ENCODE measurements at regions not wholly inside any gene's neighbourhood (a gene's known extent, or its start where the extent isn't known, plus 50 kb on each side); places are given as distances from the start of the nearest gene placed in this dataset.
A peak's percentile ranks its signal among the peaks of the same experiment; 100 is the strongest.

GRCh38 chr17:77001487-77001886, 133.3 kb downstream of the MGAT5B start:
- no peak for DNase-seq

DNA sequence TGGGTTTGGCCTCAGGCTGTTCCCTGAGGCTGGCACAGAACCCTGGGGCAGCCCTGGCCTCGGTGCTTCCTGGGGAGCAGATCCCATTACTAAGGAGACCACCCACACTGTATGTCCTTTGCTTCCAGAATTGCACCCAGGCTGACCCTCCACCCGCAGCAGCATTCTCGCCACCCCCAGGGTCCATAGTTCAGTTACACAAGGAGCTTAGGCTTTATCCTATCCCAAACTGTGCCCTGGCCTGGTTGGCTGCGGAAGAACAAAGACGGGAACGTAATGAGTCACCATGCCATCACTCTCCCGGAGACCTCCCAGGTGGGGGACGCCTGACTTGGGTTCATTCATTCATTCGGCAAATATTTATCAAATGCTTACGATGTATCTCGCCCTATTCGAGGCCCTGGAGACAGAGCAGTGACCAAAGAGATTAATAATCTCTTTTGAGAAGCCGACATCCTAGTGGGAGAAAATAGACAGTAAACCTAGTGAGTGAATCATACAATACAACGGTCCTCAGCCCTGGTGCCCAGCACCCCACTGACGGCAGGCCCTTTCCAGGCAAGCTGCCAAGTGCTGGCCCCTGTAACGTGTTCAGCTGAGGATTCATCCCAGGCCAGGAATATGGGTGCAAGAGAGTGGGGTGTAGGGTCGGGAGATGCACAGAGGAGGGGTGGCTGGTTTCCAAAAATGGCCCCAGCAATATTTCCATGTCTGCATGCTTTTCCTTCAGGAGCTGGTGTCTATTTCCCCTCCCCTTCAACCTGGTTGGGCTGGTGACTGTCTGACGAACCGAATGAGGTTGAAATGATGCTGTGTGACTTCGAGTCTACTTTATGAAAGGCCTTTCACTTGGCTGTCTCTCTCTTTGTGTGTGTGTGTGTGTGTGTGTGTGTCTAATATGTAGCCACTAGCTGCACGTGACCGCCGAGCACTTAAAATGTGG, 134.2 kb downstream of the MGAT5B start:
- no peak for DNase-seq

GRCh38 chr17:77003699-77004098, 135.5 kb downstream of the MGAT5B start:
- DNase-seq = no peak

DNA sequence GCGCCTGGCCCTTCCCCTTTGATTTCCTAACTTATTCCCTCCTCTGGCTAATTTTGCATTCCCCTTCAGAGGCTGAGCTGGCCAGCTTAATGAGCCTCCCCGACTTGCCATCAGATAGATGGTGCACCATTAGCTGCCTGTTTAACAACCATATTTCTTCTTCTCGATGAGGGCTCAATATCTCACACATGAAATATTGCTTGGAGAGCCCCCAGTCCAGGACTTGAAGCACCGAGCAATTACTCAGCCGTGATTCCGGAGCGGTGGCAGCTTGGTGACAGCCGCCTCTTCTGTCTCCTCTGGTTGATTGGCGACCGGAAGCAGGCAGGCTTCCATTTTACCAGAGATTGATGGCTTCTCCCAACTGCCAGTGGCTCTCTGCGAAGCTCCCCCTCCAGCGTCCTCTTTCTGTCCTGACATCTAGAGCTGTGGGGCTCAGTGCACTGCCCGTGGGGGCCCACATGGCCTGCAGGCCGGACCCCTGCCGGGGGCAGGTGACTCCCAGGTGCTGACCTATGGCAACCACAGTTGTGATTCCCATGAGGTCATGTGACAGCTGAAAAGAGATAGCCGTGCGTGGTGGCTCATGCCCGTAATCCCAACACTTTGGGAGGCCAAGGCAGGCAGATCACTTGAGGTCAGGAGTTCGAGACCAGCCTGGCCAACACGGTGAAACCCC, 133.7 kb upstream of the SEC14L1 start:
- no peak for DNase-seq

DNA sequence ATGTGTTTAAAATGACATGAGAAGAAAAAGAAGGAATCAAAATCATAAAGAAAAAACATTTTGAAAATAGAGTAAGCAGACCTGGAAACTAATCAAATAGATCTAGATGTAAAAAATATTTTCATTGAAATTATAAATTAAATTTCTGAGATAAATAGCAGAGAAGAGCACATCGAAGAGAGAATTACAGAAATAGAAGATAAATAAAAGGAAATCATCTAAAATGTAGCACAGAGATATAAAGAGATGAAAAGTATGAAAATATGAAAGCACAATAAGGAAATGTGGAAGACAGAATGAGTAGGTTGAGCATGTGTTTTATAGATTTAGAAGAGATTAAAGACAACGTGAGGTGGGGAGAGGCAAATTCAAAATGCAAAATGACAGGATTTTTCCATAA, 130.9 kb upstream of the SEC14L1 start:
- no peak for DNase-seq

DNA sequence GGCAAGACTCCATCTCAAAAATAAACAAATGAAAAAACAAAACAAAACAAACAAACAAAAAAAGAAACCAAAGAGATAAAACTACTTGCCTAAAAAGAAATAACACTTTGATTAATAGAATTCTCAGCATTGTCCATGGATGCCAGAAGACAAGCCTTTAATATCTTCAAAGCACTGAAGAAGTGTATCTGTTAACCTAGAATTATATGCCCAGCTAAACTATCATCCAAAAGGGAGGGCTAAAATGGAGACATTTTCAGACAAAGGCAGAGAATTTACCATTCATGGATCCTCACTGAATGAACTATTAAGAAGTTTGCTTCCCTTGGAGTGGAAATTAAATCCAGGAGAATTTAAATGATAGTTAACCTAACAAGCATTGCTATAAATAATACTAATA, 130.1 kb upstream of the SEC14L1 start:
- DNase-seq = no peak

DNA sequence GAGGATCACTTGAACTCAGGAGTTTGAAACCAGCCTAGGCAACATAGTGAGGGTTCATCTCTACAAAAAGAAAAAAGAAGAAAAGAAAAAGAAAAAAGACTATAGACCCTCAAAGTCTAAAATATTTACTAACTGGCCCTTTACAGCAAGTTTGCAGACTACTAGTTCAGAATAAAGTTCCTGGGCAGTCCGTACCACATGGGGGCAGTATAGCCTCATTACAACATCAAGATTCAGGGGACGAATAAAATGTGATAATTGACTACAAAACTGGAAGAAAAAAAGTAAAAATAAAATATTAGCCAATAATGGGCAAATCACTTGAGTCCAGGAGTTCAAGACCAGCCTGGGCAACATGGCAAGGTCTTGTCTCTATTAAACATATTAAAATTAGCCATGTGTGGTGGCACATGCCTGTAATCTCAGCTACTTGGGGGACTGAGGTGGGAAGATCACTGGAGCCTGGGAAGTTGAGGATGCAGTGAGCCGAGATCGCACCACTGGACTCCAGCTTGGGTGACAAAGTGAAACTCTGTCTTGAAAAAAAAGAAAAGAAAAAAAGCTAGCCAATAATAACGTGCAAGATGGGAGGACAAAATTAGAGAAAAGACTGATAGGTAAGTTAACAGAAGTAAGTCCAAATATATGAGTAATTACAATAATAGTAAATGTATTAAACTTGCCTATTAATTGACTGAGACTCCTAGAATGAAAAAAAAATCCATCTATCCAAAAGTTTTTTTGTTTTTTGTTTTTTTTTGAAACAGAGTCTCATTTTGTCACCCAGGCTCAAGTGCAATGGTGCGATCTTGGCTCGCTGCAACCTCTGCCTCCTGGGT, 129.4 kb upstream of the SEC14L1 start:
- DNase-seq = peak; percentile 47

DNA sequence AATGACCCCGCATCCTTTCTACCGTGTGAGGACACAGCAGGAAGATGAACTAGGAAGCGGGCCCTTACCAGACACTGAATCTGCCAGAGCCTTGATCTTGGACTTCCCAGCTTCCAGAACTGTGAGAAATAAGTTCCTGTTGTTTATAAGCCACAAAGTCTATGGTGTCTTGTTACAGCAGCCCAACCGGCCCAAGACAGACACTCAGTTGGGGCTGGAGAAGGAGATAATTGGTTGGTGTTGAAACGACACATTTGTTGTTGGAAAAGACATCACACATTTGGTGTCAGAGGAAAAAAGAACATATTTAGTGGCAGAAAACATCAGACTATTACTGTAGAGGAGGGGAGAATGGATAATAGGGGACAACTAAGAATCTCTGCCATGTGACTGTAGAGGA, 122.3 kb upstream of the SEC14L1 start:
- DNase-seq = no peak

DNA sequence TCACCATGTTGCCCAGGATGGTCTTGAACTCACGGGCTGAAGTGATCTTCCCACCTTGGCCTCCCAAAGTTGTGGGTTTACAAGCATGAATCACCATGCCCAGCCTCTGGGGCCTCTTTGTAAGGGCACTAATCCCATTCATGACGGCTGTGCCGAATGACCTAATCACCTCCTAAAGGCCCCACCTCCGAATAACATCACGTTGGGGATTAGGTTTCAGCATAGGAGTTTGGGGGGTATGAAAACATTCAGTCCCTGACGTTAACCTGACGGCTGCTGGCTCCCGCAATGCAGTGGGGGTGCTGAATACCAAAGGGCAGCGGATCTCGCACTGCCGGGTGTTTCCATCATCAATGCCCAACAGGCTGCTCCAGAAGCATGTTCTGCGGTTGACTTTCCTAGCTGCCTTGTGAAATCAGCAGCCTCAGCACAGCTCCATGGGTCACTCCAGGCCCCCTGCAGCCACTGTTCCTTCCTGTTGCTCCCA, 120.8 kb upstream of the SEC14L1 start:
- DNase-seq = no peak

DNA sequence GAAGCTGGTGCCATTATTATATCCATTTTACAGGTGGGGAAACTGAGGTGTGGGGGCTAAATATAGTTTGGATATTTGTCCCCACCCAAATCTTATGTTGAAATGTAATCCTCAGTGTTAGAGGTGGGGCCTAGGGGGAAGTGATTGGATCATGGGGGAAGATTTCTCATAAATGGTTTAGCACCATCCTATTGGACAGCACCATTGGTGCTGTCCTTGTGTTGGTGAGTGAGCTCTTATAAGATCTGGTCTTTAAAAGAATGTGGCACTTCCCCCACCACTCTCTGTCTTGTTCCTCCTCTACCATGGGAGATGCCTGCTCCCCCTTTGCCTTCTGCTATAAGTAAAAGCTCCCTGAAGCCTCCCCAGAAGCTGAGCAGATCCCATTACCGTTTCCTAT, 119.8 kb upstream of the SEC14L1 start:
- no peak for DNase-seq

DNA sequence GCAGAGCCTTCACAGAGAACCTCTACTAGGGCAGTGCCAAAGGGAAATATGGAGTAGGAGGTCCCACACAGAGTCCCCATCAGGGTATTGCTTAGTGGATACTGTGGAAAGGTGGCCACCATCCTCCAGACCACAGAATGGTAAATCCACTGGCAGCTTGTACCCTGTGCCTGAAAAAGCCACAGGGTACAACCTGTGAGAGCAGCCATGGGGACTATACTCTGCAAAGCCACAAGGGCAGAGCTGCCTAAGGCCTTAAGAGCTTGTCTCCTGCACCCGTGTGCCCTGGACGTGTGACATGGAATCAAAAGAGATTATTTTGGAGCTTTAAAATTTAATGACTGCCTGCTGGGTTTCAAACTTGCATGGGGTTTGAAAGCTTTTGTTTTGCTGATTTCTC, 118.0 kb upstream of the SEC14L1 start:
- DNase-seq = no peak

GRCh38 chr17:77025781-77026180, 115.0 kb upstream of the SEC14L1 start:
- no peak for DNase-seq

GRCh38 chr17:77027271-77027889, 113.4 kb upstream of the SEC14L1 start:
- no peak for DNase-seq

DNA sequence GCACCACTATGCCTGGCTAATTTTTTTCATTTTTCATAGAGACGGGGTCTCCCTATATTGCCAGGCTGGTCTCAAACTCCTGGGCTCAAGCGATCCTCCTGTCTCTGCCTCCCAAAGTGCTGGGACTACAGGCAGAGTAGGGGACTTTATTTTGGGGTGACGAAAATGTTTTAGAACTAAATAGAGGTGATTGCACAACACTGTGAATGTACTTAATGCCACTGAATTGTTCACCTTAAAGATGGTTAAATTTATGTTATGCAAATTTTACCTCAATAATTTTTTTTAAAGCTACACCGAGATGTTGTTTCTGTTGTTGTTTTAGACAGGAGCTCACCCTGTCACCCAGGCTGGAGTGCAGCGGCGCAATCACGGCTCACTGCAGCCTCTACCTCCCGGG, 111.9 kb upstream of the SEC14L1 start:
- no peak for DNase-seq

GRCh38 chr17:77032929-77033328, 107.8 kb upstream of the SEC14L1 start:
- no peak for DNase-seq

DNA sequence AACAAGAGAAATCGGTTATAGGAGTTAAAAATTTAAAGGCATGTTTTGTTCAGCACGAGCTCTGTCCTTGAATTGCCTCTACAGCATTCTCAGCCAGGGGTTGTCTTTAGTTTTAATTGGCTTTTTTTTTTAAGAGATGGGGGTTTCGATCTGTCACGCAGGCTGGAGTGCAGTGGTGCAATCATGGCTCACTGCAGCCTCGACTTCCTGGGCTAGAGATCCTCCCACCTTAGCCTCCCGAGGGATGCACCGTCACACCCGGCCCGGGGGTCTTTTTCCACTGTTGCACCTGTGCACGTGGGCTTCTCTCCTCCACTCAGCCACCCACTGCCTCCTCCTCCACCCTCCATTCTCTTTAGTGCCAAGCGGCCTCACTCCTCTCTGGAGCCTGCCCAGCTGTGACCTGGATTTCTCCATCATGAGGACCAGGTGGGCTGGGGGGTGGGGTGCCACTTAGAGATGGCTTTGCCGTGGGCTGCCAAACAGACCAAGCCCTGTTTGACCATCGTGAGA, 106.8 kb upstream of the SEC14L1 start:
- no peak for DNase-seq

GRCh38 chr17:77034677-77035424, 105.9 kb upstream of the SEC14L1 start:
- DNase-seq = no peak

- no peak for DNase-seq
Measured at GRCh38 chr17:77035526-77035925, 105.2 kb upstream of the SEC14L1 start.

DNA sequence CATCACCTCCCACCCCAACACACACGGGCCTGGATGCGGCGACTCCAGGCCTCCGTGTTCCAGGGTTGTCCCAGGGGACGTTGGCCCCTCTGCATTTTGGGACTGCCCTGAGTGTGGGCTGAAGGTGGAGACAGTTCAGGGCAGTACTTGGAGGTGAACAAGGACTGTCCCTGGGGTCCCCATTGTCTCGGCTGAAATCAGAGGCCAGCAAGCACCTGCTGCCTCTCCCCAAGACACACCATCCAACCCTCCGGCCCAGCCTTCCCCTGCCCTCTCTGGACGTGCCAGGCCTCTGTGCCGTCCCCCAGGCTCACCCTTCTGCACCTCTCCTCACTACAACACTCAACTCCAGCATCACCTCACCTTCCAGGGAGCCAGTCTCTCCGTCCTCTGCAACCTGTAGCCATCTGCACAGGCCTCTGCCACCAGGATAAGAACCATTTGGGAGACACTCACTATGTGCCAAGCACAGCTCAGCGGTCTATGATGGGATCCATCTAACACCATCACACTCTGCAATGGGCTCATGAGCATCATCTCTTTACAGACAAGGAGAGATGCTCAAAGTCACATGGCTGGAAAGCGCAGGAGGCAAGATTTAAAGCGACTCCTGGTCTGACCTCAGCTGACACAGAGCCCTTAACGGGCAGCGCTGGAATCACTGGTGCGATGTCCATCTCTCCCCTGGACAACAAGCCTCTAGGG, 104.5 kb upstream of the SEC14L1 start:
- DNase-seq = no peak

DNA sequence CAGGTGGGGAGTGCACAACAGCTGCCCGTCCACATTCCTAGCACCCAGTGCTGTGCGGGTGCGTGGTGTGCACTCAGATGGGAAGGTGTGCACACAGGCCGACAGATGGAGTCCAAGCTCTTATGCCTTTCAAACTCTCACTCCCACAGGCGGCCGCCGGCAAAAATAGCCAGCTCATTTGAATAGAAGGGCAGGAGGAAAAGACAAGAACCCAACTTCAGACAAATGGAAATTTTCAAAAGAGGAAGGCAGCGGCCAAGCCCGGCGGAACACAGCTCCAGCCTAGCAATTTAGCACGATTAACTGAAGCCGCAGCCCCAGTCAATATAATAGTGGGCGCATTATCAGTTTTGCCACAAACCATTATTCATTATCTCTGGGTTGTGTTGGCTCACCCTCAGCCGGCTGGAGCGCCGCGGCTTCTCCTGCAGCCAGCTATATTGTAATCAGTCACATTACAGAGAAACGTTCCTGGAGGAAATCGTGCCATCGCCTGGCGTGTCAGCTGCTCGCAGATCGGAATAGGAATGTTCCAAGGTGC, 103.9 kb upstream of the SEC14L1 start:
- no peak for DNase-seq

DNA sequence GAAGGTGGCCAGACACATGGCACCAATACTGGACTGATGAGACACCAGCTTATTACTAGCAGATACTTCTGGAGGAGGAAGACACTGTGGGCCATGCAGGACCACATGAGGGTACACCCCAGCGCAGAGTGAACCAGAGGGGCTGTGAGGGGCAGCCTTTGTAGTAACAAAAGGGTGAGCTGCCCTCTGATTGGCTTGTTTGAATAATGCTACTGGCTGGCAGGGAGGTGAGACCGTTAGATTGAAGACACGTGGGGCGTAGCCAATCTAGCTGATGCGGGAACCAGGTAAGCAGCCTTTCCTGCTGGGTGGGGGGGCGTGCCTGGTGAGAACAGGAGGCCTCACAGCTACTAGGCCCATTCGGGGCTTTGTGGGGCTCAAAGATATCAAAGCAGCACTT, 102.8 kb upstream of the SEC14L1 start:
- DNase-seq = no peak
